RWPE2 (cell line): ENCODE measurements at regions not wholly inside any gene's neighbourhood (a gene's known extent, or its start where the extent isn't known, plus 50 kb on each side); places are given as distances from the start of the nearest gene placed in this dataset.

Source experiments
- ATAC-seq: fragments of 200-7000 bp; cut with Tn5 transposase; 3 replicates; pipeline ENCODE4 v1.9.1; 2021; ENCODE audit warnings: low read depth
- DNase-seq: peaks from one replicate; pipeline ENCODE4 v3.0.0-alpha.2; 2020; ENCODE audit warnings: low spot score
- H3K27ac ChIP-seq: fragments of 450-650 bp; 2 replicates; pipeline ENCODE4 v1.5.1; 2017; ENCODE audit warnings: mild to moderate bottlenecking; ENCODE audit not compliant: poor library complexity, severe bottlenecking
- H3K27me3 ChIP-seq: fragments of 250-450 bp; sonication (Bioruptor Pico); 2 replicates; pipeline ENCODE4 v1.5.1; 2021; ENCODE audit warnings: mild to moderate bottlenecking, moderate library complexity; ENCODE audit not compliant: insufficient read depth, poor library complexity, severe bottlenecking
- H3K36me3 ChIP-seq: fragments of 250-450 bp; sonication (Bioruptor Pico); 2 replicates; pipeline ENCODE4 v1.5.1; 2020; ENCODE audit warnings: low read depth, mild to moderate bottlenecking, moderate library complexity
- H3K4me1 ChIP-seq: fragments of 250-450 bp; sonication (Bioruptor Pico); 2 replicates; pipeline ENCODE4 v1.5.1; 2021; ENCODE audit warnings: mild to moderate bottlenecking, moderate library complexity; ENCODE audit not compliant: insufficient read depth, poor library complexity, severe bottlenecking
- H3K4me3 ChIP-seq: fragments of 250-450 bp; sonication (Bioruptor Pico); 2 replicates; pipeline ENCODE4 v1.5.1; 2021; ENCODE audit warnings: mild to moderate bottlenecking, moderate library complexity; ENCODE audit not compliant: severe bottlenecking
- H3K9me3 ChIP-seq: fragments of 250-450 bp; sonication (Bioruptor Pico); 2 replicates; pipeline ENCODE4 v1.5.1; 2021; ENCODE audit warnings: mild to moderate bottlenecking, moderate library complexity; ENCODE audit not compliant: severe bottlenecking
- TF ChIP-seq, protein P1 (sequence below): fragments of 450-650 bp; IDR thresholded peaks from one replicate; pipeline ENCODE4 v1.5.1; 2017; ENCODE audit warnings: mild to moderate bottlenecking, moderate library complexity; ENCODE audit not compliant: poor library complexity, severe bottlenecking

DNA sequence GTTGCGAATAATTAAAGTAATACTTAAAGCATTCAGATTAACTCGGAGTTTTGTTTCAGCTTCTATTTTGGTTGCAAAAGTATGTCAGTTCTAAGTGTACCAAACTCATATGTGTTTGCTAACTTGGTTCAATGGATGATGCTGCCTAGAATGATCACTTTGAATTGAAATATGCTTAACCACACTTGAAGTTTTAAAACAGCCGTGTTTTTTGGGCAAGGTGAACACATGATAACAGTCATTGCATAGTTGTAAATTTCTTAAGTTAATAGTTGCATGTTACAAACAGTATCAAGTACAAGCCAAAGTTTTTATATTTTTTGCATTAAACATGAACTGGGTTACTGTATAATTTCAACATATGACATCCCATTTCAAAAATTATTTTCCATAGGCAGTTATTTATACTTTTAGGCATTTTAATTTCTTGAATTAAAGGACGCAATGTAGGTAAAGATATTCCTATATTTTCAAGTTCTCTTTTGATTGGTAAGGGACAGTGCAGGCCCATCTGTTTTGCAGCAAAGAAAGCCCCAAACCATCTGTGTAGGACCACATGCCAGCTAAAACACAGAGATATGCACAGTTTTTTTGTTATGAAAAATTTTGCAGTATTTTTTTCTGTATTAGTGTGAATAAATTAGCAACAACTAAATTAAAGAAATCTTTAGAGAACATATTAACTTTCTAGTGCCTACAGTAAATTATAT is 575.5 kb downstream of the PRKD1 start:
- TF ChIP-seq, protein P1, sequence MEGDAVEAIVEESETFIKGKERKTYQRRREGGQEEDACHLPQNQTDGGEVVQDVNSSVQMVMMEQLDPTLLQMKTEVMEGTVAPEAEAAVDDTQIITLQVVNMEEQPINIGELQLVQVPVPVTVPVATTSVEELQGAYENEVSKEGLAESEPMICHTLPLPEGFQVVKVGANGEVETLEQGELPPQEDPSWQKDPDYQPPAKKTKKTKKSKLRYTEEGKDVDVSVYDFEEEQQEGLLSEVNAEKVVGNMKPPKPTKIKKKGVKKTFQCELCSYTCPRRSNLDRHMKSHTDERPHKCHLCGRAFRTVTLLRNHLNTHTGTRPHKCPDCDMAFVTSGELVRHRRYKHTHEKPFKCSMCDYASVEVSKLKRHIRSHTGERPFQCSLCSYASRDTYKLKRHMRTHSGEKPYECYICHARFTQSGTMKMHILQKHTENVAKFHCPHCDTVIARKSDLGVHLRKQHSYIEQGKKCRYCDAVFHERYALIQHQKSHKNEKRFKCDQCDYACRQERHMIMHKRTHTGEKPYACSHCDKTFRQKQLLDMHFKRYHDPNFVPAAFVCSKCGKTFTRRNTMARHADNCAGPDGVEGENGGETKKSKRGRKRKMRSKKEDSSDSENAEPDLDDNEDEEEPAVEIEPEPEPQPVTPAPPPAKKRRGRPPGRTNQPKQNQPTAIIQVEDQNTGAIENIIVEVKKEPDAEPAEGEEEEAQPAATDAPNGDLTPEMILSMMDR, result no peak
- Histone ChIP-seq H3K36me3 (no peaks in the 10 kb centered on the region), H3K27ac (no peak overlapping the region), H3K9me3 (no peaks in the 10 kb centered on the region), H3K27me3 (no peaks in the 10 kb centered on the region), H3K4me3 (no peak overlapping the region), H3K4me1 (peaks cover 10% of the 10 kb centered on the region)
- ATAC-seq, result no peak
- DNase-seq, result no peak

DNA sequence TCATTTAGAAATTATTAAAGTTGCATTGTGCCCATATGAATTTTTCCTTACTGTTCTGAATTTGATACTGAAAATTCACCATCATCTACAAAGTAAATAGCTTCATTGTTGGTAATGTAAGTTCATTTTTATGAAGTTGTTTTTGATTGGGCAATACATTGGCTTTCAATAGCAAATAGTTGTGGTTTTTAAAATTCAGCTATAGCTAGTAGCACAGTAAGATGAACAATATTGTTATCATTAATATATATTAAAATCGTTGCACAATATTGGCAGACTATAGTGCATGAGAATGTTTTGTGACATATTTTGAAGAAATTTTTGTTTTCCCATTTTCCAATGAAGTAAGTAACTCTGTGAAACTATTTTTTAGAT is 575.0 kb downstream of the PRKD1 start:
- H3K4me1 ChIP-seq, result peaks cover 10% of the 10 kb centered on the region
- ATAC-seq, result no peak
- no peaks in the 10 kb centered on the region for H3K36me3 ChIP-seq
- H3K9me3 ChIP-seq, result no peaks in the 10 kb centered on the region
- TF ChIP-seq, protein P1, result no peak
- H3K27me3 ChIP-seq, result no peaks in the 10 kb centered on the region
- no peak overlapping the region for H3K27ac ChIP-seq
- DNase-seq, result no peak
- no peak overlapping the region for H3K4me3 ChIP-seq

DNA sequence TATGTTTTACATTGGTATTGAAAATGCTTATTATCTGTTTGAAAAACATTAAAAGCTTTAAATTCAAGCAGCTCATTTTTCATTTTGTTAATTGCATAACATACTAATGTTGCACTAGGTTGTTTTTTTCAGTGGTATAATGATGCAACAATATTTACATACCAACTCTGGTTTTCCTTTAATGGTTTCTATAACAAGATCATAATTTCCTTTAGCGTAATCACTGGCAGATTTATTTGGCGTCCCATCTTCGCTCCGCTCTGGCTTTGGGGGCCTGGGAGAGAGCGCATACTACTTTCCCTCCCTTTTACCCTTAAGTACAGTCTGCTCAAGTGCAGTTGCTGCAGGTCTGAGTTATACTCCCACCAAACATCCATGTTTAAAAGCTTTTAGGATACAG is 574.1 kb downstream of the PRKD1 start:
- no peaks in the 10 kb centered on the region for H3K27me3 ChIP-seq
- TF ChIP-seq, protein P1, result no peak
- no peak overlapping the region for H3K4me3 ChIP-seq
- ATAC-seq, result no peak
- no peaks in the 10 kb centered on the region for H3K36me3 ChIP-seq
- no peak overlapping the region for H3K27ac ChIP-seq
- no peaks in the 10 kb centered on the region for H3K9me3 ChIP-seq
- peaks cover 7% of the 10 kb centered on the region for H3K4me1 ChIP-seq
- DNase-seq, result no peak

DNA sequence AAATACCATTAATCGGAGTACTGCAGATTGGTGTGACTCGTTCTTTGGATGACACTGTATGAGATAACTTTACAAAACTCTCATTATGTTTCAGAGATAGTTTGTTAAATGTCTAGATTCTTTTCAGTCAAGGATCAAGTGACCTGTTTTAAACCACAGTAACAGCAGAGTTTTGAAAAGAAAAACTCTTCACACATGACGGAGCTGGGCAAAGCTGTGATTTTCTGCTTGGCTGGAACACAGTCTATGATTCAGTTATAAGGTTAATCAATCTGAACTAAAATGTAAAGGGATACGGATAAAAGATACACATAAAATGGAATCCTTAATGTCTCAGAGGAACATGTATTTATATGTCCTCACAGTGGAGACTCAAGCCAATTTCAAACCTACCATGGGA is 573.2 kb downstream of the PRKD1 start:
- no peak for DNase-seq
- ATAC-seq, result no peak
- TF ChIP-seq, protein P1, result no peak
- Histone ChIP-seq H3K9me3 (no peaks in the 10 kb centered on the region), H3K27ac (no peak overlapping the region), H3K4me1 (no peaks in the 10 kb centered on the region), H3K36me3 (no peaks in the 10 kb centered on the region), H3K27me3 (no peaks in the 10 kb centered on the region), H3K4me3 (no peak overlapping the region)

DNA sequence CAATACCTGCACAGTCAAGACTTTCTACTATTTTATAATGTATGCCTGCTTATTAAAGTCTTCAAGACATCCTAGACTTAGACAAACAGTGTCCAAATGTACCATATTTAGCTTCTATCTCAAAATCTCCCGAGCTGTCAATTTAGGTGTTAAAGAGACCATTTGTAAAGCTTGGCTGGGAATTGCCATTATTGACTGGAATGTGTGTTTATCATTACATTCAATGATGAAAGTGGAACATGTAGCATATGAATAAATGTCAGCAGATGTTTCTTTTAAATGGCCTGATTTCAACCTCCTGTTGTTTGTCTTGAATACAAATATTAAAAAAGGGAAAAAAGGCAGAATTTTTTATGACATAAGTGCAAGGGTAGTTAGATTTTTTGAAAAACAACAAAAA is 572.3 kb downstream of the PRKD1 start:
- H3K9me3 ChIP-seq, result no peaks in the 10 kb centered on the region

More for the DNA sequence above, 572.3 kb downstream of the PRKD1 start:
- TF ChIP-seq, protein P1, result no peak
- ATAC-seq (no peak), DNase-seq (no peak)
- H3K36me3 ChIP-seq, result no peaks in the 10 kb centered on the region
- no peak overlapping the region for H3K27ac ChIP-seq
- no peaks in the 10 kb centered on the region for H3K27me3 ChIP-seq
- H3K4me1 ChIP-seq, result no peaks in the 10 kb centered on the region
- no peak overlapping the region for H3K4me3 ChIP-seq
